H9 (cell line): ENCODE measurements at regions not wholly inside any gene's neighbourhood (a gene's known extent, or its start where the extent isn't known, plus 50 kb on each side); places are given as distances from the start of the nearest gene placed in this dataset.

Source experiments
- DNase-seq: peaks from one replicate; pipeline ENCODE4 v3.0.0-alpha.2; 2017
- H2AFZ ChIP-seq: one replicate; pipeline ENCODE4 v1.6.1; 2013; ENCODE audit warnings: mild to moderate bottlenecking, low read length, control low read depth, moderate library complexity
- H2AK5ac ChIP-seq: 2 replicates; pipeline ENCODE4 v1.6.1; 2013; ENCODE audit warnings: low read length, control low read depth, mixed read lengths; ENCODE audit not compliant: insufficient read length
- H2BK120ac ChIP-seq: one replicate; pipeline ENCODE4 v1.6.1; 2013; ENCODE audit warnings: low read depth, mild to moderate bottlenecking, low read length, control low read depth, inconsistent platforms; ENCODE audit not compliant: poor library complexity, severe bottlenecking
- H2BK12ac ChIP-seq: 2 replicates; pipeline ENCODE4 v1.6.1; 2013; ENCODE audit warnings: low read length, control low read depth, mixed read lengths, low read depth; ENCODE audit not compliant: insufficient read length
- H2BK15ac ChIP-seq: 2 replicates; pipeline ENCODE4 v1.6.1; 2013; ENCODE audit warnings: low read depth, low read length, control low read depth
- H2BK20ac ChIP-seq: one replicate; pipeline ENCODE4 v1.6.1; 2013; ENCODE audit warnings: low read depth, mild to moderate bottlenecking, low read length, control low read depth, inconsistent platforms; ENCODE audit not compliant: poor library complexity, severe bottlenecking
- H2BK5ac ChIP-seq: 2 replicates; pipeline ENCODE4 v1.6.1; 2013; ENCODE audit warnings: low read length, control low read depth, mixed read lengths; ENCODE audit not compliant: insufficient read length
- H3K14ac ChIP-seq: 2 replicates; pipeline ENCODE4 v1.6.1; 2013; ENCODE audit warnings: low read length, control low read depth; ENCODE audit not compliant: insufficient read depth
- H3K18ac ChIP-seq: 2 replicates; pipeline ENCODE4 v1.6.1; 2013; ENCODE audit warnings: low read depth, mild to moderate bottlenecking, mixed read lengths, low read length, control low read depth; ENCODE audit not compliant: insufficient read length
- H3K23ac ChIP-seq: 2 replicates; pipeline ENCODE4 v1.6.1; 2013; ENCODE audit warnings: low read length, control low read depth, mixed read lengths, low read depth; ENCODE audit not compliant: insufficient read length
- H3K23me2 ChIP-seq: 2 replicates; pipeline ENCODE4 v1.6.1; 2013; ENCODE audit warnings: low read depth, mild to moderate bottlenecking, mixed read lengths, low read length, control low read depth; ENCODE audit not compliant: insufficient read length, poor library complexity, severe bottlenecking
- H3K27ac ChIP-seq: 2 replicates; pipeline ENCODE4 v1.5.1; 2013; ENCODE audit warnings: low read length, control low read depth, mixed read lengths, low read depth; ENCODE audit not compliant: insufficient read length
- H3K27me3 ChIP-seq: 2 replicates; pipeline ENCODE4 v1.6.1; 2013; ENCODE audit warnings: low read length, control low read depth, inconsistent platforms; ENCODE audit not compliant: insufficient read depth
- H3K4ac ChIP-seq: 2 replicates; pipeline ENCODE4 v1.6.1; 2013; ENCODE audit warnings: low read depth, mild to moderate bottlenecking, control low read depth, inconsistent platforms, low read length, moderate library complexity
- H3K4me1 ChIP-seq: 2 replicates; pipeline ENCODE4 v1.6.1; 2013; ENCODE audit warnings: low read length, control low read depth, inconsistent platforms; ENCODE audit not compliant: insufficient read depth
- H3K4me2 ChIP-seq: 2 replicates; pipeline ENCODE4 v1.6.1; 2013; ENCODE audit warnings: low read length, control low read depth, mixed read lengths; ENCODE audit not compliant: insufficient read length, insufficient read depth
- H3K56ac ChIP-seq: 2 replicates; pipeline ENCODE4 v1.6.1; 2013; ENCODE audit warnings: low read depth, mild to moderate bottlenecking, mixed read lengths, low read length, control low read depth; ENCODE audit not compliant: insufficient read length
- H3K79me1 ChIP-seq: 2 replicates; pipeline ENCODE4 v1.6.1; 2013; ENCODE audit warnings: low read depth, mild to moderate bottlenecking, moderate library complexity, low read length, control low read depth, inconsistent platforms; ENCODE audit not compliant: insufficient read depth, poor library complexity, severe bottlenecking
- H3K79me2 ChIP-seq: 2 replicates; pipeline ENCODE4 v1.6.1; 2013; ENCODE audit warnings: low read length, control low read depth, inconsistent platforms; ENCODE audit not compliant: insufficient read depth
- H3K9ac ChIP-seq: 2 replicates; pipeline ENCODE4 v1.6.1; 2013; ENCODE audit warnings: low read length, control low read depth, mixed read lengths; ENCODE audit not compliant: insufficient read length; ENCODE audit errors: extremely low read depth
- H3K9me3 ChIP-seq: one replicate; pipeline ENCODE4 v1.6.1; 2013; ENCODE audit warnings: low read depth, low read length, inconsistent platforms; ENCODE audit not compliant: control insufficient read depth
- H3T11ph ChIP-seq: one replicate; pipeline ENCODE4 v1.6.1; 2013; ENCODE audit warnings: mild to moderate bottlenecking, low read length, control low read depth, inconsistent platforms
- H4K20me1 ChIP-seq: one replicate; pipeline ENCODE4 v1.6.1; 2013; ENCODE audit not compliant: control insufficient read depth, insufficient read length, insufficient read depth
- H4K5ac ChIP-seq: 2 replicates; pipeline ENCODE4 v1.6.1; 2013; ENCODE audit warnings: low read depth, mild to moderate bottlenecking, mixed read lengths, low read length, control low read depth; ENCODE audit not compliant: insufficient read length
- H4K8ac ChIP-seq: replicated peaks from 2 replicates; pipeline ENCODE4 v1.6.1; 2013; ENCODE audit warnings: low read length, control low read depth, mixed read lengths, low read depth; ENCODE audit not compliant: insufficient read length
- H4K91ac ChIP-seq: 2 replicates; pipeline ENCODE4 v1.6.1; 2013; ENCODE audit warnings: low read depth, mild to moderate bottlenecking, moderate library complexity, mixed read lengths, low read length, control low read depth; ENCODE audit not compliant: insufficient read length
- H3K27ac Mint-ChIP-seq, 3 experiments: 2 replicates in 2 of 3; 3 replicates in 1 of 3; pipeline ENCODE4 v1.8.0; 2020 to 2021; ENCODE audit warnings: mixed read lengths in 3 of 3, mild to moderate bottlenecking in 1 of 3, moderate library complexity in 1 of 3
- H3K27me3 Mint-ChIP-seq: 2 replicates; pipeline ENCODE4 v1.8.0; 2021; ENCODE audit warnings: low read depth, mild to moderate bottlenecking, moderate library complexity, mixed read lengths
- H3K36me3 Mint-ChIP-seq, 3 experiments: 2 replicates in 2 of 3; 3 replicates in 1 of 3; pipeline ENCODE4 v1.8.0; 2020 to 2021; ENCODE audit warnings: low read depth in 3 of 3, mixed read lengths in 3 of 3; ENCODE audit not compliant: insufficient read depth in 1 of 3
- H3K4me1 Mint-ChIP-seq, 2 experiments: 2 replicates each; pipeline ENCODE4 v1.8.0; 2020; ENCODE audit warnings: mixed read lengths in 2 of 2
- H3K4me3 Mint-ChIP-seq, 2 experiments: 2 replicates in 1 of 2; 3 replicates in 1 of 2; pipeline ENCODE4 v1.8.0; 2020 to 2021; ENCODE audit warnings: mild to moderate bottlenecking in 2 of 2, mixed read lengths in 2 of 2, moderate library complexity in 1 of 2
- H3K9me3 Mint-ChIP-seq, 2 experiments: 2 replicates in 1 of 2; 3 replicates in 1 of 2; pipeline ENCODE4 v1.8.0; 2020; ENCODE audit warnings: mild to moderate bottlenecking in 2 of 2, mixed read lengths in 2 of 2, moderate library complexity in 1 of 2
- CTCF ChIP-seq: fragments of 200-600 bp; sonication (generic); conservative IDR thresholded peaks from 3 replicates; pipeline ENCODE4 v1.8.0; 2021; ENCODE audit warnings: antibody characterized with exemption, mild to moderate bottlenecking
- WGBS: extraction: QIAGEN DNeasy Blood & Tissue Kit; methylation state at CpG from one replicate; pipeline ENCODE4 v1.1.7; 2013; ENCODE audit warnings: missing lambda C conversion rate, low lambda C conversion rate, mixed read lengths; ENCODE audit not compliant: insufficient read length; ENCODE audit errors: extremely low coverage; 5-methylcytosine and 5-hydroxymethylcytosine counted together

GRCh38 chr5:32848681-32849080 lies 137.6 kb downstream of the NPR3 start:
- Histone ChIP-seq H2BK120ac (no peak overlapping the region), H3K23ac (no peak overlapping the region), H2BK15ac (no peak overlapping the region), H2BK20ac (no peak overlapping the region), H3T11ph (no peak overlapping the region), H3K9me3 (no peaks in the 10 kb centered on the region), H2AFZ (no peak overlapping the region), H3K4me2 (no peak overlapping the region), H3K23me2 (no peaks in the 10 kb centered on the region), H3K79me1 (no peaks in the 10 kb centered on the region), H3K4me1 (peaks cover 2% of the 10 kb centered on the region), H3K79me2 (no peaks in the 10 kb centered on the region), H4K20me1 (no peaks in the 10 kb centered on the region), H4K8ac (no peak overlapping the region), H3K56ac (no peak overlapping the region), H2BK12ac (no peak overlapping the region), H2AK5ac (no peak overlapping the region), H3K18ac (no peak overlapping the region), H3K4ac (no peak overlapping the region), H3K27me3 (no peaks in the 10 kb centered on the region), H4K5ac (no peak overlapping the region), H3K9ac (no peak overlapping the region), H4K91ac (no peak overlapping the region), H3K27ac (no peak overlapping the region), H2BK5ac (no peak overlapping the region), H3K14ac (no peak overlapping the region)
- no peak overlapping the region; a peak in 1 of 7 replicates for H3K27ac Mint-ChIP-seq
- peaks cover 13 to 16% of the 10 kb centered on the region in 2 experiments for H3K4me1 Mint-ChIP-seq
- WGBS = no CpG with 5 or more reads among the region's 3 CpGs
- no peaks in the 10 kb centered on the region for H3K36me3 Mint-ChIP-seq
- no peaks in the 10 kb centered on the region for H3K9me3 Mint-ChIP-seq
- no peak for DNase-seq
- peaks cover 19% of the 10 kb centered on the region for H3K27me3 Mint-ChIP-seq
- H3K4me3 Mint-ChIP-seq = no peak overlapping the region
- TF ChIP-seq CTCF = no peak
